Gastrocnemius medialis (tissue), 4 donors: ENCODE measurements at regions not wholly inside any gene's neighbourhood (a gene's known extent, or its start where the extent isn't known, plus 50 kb on each side); places are given as distances from the start of the nearest gene placed in this dataset.
"Not testable (repeated sequence)": the region's sequence is repeated elsewhere in the genome, so short reads cannot be mapped to it uniquely, and the experiment has no call there.

Experiments used
- POLR2A ChIP-seq, 2 donors: fragments of 450-650 bp; IDR thresholded peaks; one replicate each; pipeline ENCODE4 v1.6.1; 2017; ENCODE audit warnings: antibody characterized with exemption in 2 of 2, mild to moderate bottlenecking in 2 of 2, moderate library complexity in 2 of 2
- TF ChIP-seq, protein P1 (sequence below), 5 experiments: fragments of 450-650 bp in 3 of 5; fragments of 200-600 bp in 2 of 5; sonication (generic) in 2 of 5; IDR thresholded peaks in 4 of 5; conservative IDR thresholded peaks in 1 of 5; 1 replicate in 4 of 5; 2 replicates in 1 of 5; pipeline ENCODE4 v1.5.1; 2016 to 2019; ENCODE audit warnings: antibody characterized with exemption in 5 of 5, mild to moderate bottlenecking in 3 of 5, moderate library complexity in 3 of 5

DNA sequence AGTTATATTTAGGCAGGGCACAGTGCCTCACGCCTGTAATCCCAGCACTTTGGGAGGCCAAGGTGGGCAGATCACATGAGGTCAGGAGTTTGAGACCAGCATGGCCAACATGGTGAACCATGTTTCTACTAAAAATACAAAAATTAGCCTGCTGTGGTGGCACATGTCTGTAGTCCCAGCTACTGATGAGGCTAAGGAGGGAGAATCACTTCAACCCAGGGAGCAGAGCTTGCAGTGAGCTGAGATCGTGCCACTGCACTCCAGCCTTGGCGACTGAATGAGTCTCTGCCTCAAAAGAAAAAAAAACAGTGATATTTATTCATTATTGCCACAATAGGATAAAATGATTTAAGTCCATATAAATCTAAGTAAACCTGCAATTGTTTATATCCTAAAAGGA, 56.4 kb upstream of the LRRK2 start:
- TF ChIP-seq, protein P1, sequence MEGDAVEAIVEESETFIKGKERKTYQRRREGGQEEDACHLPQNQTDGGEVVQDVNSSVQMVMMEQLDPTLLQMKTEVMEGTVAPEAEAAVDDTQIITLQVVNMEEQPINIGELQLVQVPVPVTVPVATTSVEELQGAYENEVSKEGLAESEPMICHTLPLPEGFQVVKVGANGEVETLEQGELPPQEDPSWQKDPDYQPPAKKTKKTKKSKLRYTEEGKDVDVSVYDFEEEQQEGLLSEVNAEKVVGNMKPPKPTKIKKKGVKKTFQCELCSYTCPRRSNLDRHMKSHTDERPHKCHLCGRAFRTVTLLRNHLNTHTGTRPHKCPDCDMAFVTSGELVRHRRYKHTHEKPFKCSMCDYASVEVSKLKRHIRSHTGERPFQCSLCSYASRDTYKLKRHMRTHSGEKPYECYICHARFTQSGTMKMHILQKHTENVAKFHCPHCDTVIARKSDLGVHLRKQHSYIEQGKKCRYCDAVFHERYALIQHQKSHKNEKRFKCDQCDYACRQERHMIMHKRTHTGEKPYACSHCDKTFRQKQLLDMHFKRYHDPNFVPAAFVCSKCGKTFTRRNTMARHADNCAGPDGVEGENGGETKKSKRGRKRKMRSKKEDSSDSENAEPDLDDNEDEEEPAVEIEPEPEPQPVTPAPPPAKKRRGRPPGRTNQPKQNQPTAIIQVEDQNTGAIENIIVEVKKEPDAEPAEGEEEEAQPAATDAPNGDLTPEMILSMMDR (IDR thresholded peaks at IDR 0.05 in 4 of 5, conservative IDR thresholded peaks at IDR 0.05 in 1 of 5), result not testable (repeated sequence)
- not testable (repeated sequence) for TF ChIP-seq POLR2A (IDR thresholded peaks at IDR 0.05)
